ENCODE measurements at regions not wholly inside any gene's neighbourhood (a gene's known extent, or its start where the extent isn't known, plus 50 kb on each side); places are given as distances from the start of the nearest gene placed in this dataset.

DNA sequence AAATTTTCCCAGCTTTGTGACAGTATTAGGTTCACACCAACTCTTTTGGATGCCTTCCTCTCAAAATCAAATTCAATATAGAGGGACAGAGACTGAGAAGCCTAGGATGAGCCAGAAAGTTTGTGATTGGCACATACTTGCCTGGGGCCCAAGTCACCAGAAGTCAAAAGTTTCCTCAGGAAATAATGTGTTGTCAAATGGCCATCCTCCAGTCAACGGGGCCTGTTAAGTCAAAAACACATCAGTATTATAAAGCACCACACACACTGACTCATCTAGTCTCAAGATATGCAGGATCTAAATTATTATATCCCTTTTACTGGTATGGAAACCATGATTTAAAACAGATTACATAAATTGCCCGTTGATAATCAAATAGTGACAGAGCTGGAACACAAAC lies 158.1 kb downstream of the AHR start:
- DNase-seq (ENCODE audit: extremely low read depth, low read depth) = no peak
- TF ChIP-seq, protein P1, sequence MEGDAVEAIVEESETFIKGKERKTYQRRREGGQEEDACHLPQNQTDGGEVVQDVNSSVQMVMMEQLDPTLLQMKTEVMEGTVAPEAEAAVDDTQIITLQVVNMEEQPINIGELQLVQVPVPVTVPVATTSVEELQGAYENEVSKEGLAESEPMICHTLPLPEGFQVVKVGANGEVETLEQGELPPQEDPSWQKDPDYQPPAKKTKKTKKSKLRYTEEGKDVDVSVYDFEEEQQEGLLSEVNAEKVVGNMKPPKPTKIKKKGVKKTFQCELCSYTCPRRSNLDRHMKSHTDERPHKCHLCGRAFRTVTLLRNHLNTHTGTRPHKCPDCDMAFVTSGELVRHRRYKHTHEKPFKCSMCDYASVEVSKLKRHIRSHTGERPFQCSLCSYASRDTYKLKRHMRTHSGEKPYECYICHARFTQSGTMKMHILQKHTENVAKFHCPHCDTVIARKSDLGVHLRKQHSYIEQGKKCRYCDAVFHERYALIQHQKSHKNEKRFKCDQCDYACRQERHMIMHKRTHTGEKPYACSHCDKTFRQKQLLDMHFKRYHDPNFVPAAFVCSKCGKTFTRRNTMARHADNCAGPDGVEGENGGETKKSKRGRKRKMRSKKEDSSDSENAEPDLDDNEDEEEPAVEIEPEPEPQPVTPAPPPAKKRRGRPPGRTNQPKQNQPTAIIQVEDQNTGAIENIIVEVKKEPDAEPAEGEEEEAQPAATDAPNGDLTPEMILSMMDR (IDR thresholded peaks at IDR 0.05; ENCODE audit: low read depth, low read length) = no peak

DNA sequence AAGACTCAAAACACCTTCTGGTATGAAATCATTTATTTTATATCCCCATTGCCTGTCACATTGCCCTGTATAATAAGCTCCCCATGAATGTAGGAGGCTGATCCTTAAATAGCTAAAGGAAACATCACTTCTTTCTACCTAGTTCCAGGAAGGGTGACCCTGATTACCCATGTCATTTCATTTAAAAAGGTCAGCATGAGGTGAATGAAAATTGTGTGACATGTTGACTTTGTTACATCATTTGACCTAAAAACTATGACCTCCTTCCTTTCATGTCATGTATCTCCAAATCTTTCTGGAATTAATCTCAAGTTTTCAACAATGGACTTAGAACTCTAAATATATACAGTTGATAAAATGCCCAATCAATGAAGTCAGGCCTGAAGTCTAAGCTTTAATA lies 161.5 kb downstream of the AHR start:
- TF ChIP-seq, protein P1 (IDR thresholded peaks at IDR 0.05; ENCODE audit: low read depth, low read length) = no peak
- DNase-seq (ENCODE audit: extremely low read depth, low read depth) = no peak

DNA sequence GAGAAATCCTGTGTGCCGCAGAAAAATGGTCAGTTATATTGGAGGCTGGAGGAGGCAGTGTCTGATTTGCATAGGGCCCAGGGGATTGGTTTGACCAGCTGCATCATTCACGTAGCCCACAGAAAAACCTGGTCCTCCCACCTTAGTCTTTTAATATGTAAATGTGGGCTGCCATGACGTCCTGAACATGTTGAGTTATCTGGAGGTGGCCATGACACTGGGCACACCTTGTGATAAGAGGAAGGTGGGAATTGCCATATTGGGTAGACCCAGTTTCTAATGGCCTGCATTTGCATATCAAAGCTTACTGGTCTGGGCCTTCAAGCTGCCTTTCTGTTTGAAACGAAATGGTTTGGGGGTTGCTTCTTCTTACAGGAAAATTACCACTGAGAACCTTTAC lies 162.2 kb downstream of the AHR start:
- TF ChIP-seq, protein P1 (IDR thresholded peaks at IDR 0.05; ENCODE audit: low read depth, low read length) = no peak
- DNase-seq (ENCODE audit: extremely low read depth, low read depth) = no peak

DNA sequence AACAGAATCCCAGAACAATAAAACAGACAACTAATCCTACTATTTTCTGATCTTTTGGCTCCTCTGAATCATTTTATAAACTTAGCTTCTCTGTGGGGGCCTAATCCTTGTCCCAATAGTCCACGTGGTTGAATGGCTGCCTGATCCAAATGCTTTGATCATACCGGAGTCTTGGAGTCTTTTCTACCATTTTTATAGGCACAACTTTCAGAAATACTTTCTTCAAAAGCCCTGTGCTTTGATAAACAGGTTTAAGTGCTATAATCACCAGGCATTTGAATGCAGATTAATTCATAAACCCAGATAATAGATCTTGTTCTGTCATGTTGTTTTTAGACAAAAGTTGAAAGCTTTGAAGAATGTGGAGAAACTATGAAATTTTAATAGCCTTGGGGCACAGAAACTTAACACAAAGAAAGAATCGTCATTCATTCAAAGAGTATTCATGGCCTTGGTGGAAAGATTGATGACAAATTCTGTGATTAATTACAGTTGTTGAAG lies 163.7 kb downstream of the AHR start:
- no peak for DNase-seq (ENCODE audit: extremely low read depth, low read depth)

DNA sequence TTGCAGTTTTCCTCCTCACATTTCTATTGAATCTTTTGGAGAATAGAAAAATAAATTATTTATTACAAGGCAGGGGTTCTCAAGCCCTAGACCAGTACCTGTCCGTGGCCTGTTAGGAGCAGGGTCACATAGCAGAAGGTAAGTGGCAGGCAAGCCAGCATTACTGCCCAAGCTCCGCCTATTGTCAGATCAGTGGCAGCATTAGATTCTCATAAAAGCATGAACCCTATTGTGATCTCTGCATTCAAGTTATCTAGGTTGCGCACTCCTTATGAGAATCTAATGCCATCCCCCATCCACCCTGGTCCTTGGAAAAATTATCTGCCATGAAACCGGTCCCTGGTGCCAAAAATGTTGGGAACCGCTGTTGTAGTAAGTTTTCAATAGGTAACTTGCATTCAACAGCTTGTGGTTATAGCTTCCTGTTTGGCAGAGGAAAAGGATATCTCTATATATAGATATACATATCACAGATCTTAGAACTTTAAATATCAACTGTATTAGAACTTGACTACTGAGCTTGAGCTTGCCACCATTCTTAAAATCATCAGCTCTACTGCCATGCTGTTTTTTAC lies 165.1 kb downstream of the AHR start:
- no peak for DNase-seq (ENCODE audit: extremely low read depth, low read depth)
- TF ChIP-seq, protein P1 (IDR thresholded peaks at IDR 0.05; ENCODE audit: low read depth, low read length) = no peak

More for the DNA sequence above, 163.7 kb downstream of the AHR start:
- TF ChIP-seq, protein P1 (IDR thresholded peaks at IDR 0.05; ENCODE audit: low read depth, low read length) = no peak

DNA sequence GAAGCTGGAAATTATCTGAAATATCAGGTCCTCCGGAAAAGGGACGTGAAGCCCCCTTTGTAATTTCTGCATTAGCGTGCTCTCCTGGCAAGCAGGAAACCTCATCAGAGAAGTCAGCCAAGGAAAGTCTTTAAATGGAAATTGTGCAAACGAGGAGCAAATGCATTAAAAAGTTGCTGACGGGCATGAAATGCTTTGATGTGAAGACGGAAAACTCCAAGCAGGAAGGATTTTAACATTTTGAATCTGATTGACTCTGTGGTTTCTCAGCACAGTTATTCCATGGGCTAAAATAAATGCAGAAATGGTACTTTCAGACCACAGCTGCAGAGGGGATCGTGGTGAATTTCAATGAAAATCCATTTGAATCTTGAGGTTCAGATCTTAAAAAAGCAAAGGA lies 167.8 kb downstream of the AHR start:
- no peak for DNase-seq (ENCODE audit: extremely low read depth, low read depth)
- TF ChIP-seq, protein P1 (IDR thresholded peaks at IDR 0.05; ENCODE audit: low read depth, low read length) = no peak

DNA sequence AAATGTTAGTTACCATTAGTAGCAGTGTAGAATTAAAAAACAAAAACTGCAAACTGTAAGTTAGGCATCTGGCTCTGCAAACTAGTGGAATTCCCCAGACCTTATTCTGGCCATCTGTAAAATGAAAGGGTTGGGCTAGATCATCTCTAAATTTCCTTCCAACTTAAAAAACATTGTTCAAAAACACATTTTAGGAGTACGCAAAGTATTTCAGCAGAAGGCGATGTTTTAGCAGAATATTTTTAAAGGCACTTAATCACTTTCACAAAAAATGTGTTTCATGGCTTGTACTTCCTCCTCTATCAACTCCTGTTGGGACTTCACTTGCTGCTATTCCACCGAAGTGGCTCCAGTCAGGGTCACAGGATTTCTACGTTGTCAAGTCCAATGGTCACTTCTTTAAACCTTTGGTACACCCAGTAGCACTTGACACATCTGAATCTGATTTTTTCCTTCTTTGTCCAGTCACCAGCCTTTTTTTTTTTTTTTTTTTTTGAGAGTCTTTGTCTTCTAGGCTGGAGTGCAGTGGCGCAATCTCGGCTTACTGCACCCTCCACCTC lies 169.0 kb downstream of the AHR start:
- no peak for DNase-seq (ENCODE audit: extremely low read depth, low read depth)
- TF ChIP-seq, protein P1 (IDR thresholded peaks at IDR 0.05; ENCODE audit: low read depth, low read length) = no peak
